Left lung (tissue), 4 donors: ENCODE measurements at regions not wholly inside any gene's neighbourhood (a gene's known extent, or its start where the extent isn't known, plus 50 kb on each side); places are given as distances from the start of the nearest gene placed in this dataset.

Source experiments
- ATAC-seq: fragments of 200-7000 bp; cut with Tn5 transposase; one replicate; pipeline ENCODE4 v1.9.1; 2020; ENCODE audit warnings: moderate library complexity
- DNase-seq, 4 donors: peaks; one replicate each; pipeline ENCODE4 v3.0.0-alpha.2; 2013 to 2020
- H3K27ac ChIP-seq, 2 donors: fragments of 200-600 bp; sonication (generic) in 1 of 2; one replicate each; pipeline versions ENCODE4 v1.5.0 to v1.8.0; 2020 to 2021
- H3K27me3 ChIP-seq, 2 donors: fragments of 200-600 bp; sonication (generic) in 1 of 2; one replicate each; pipeline versions ENCODE4 v1.5.0 to v1.8.0; 2020 to 2021
- H3K36me3 ChIP-seq, 2 donors: fragments of 200-600 bp; sonication (generic) in 1 of 2; one replicate each; pipeline versions ENCODE4 v1.5.0 to v1.8.0; 2020 to 2021
- H3K4me1 ChIP-seq, 2 donors: fragments of 200-600 bp; one replicate each; pipeline ENCODE4 v1.8.0; 2021
- H3K4me3 ChIP-seq, 2 donors: fragments of 200-600 bp; sonication (generic) in 1 of 2; one replicate each; pipeline versions ENCODE4 v1.5.0 to v1.8.0; 2020 to 2021; ENCODE audit warnings: mild to moderate bottlenecking in 1 of 2
- H3K9me3 ChIP-seq, 2 donors: fragments of 200-600 bp; sonication (generic) in 1 of 2; one replicate each; pipeline versions ENCODE4 v1.5.0 to v1.8.0; 2020 to 2021
- CTCF ChIP-seq, 2 donors: fragments of 200-600 bp; sonication (generic) in 1 of 2; IDR thresholded peaks; one replicate each; pipeline versions ENCODE4 v1.5.0 to v1.8.0; 2021; ENCODE audit warnings: antibody characterized with exemption in 2 of 2
- intact Hi-C, 2 donors: fragments of 100-400 bp; cut with DNase I; formaldehyde crosslinking; loops; one replicate each; pipeline versions ENCODE4 v1.11.2 to v1.14.2; 2022
- donor health status: DM: no; HTN: yes; CAD: no.
- donor health status: DM: no; HTN: no; CAD: no.

- H3K27me3 ChIP-seq: peaks cover 6 to 30% of the 10 kb centered on the region in 2 donors
- TF ChIP-seq CTCF (IDR thresholded peaks at IDR 0.05): no peak
- no peaks in the 10 kb centered on the region for H3K36me3 ChIP-seq
- H3K27ac ChIP-seq: no peak overlapping the region
- no peaks in the 10 kb centered on the region for H3K9me3 ChIP-seq
- no peaks in the 10 kb centered on the region for H3K4me1 ChIP-seq
- no peak overlapping the region for H3K4me3 ChIP-seq
- DNase-seq (no peak), ATAC-seq (no peak)
- intact Hi-C loops: no loop called here
These were observed 91.3 kb upstream of the GPR45 start for GRCh38 chr2:105150231-105150630.

- no peak overlapping the region for H3K27ac ChIP-seq
- no peaks in the 10 kb centered on the region for H3K27me3 ChIP-seq
- intact Hi-C loops: no loop called here
- peaks cover 0 to 17% of the 10 kb centered on the region in 2 donors for H3K9me3 ChIP-seq
- DNase-seq (no peak), ATAC-seq (no peak)
- no peak for TF ChIP-seq CTCF (IDR thresholded peaks at IDR 0.05)
- H3K4me1 ChIP-seq: no peaks in the 10 kb centered on the region
- no peaks in the 10 kb centered on the region for H3K36me3 ChIP-seq
- H3K4me3 ChIP-seq: no peak overlapping the region
These were observed 87.3 kb upstream of the GPR45 start for GRCh38 chr2:105154119-105154818.

GRCh38 chr2:105156166-105156565, 85.4 kb upstream of the GPR45 start:
- DNase-seq: no peak
- Histone ChIP-seq H3K27ac (no peak overlapping the region), H3K4me1 (no peaks in the 10 kb centered on the region), H3K27me3 (no peaks in the 10 kb centered on the region), H3K36me3 (no peaks in the 10 kb centered on the region), H3K9me3 (peaks cover 0 to 17% of the 10 kb centered on the region in 2 donors), H3K4me3 (no peak overlapping the region)
- TF ChIP-seq CTCF (IDR thresholded peaks at IDR 0.05): no peak
- intact Hi-C loops: no loop called here
- ATAC-seq: no peak

GRCh38 chr2:105158002-105158401, 83.5 kb upstream of the GPR45 start:
- no peak for TF ChIP-seq CTCF (IDR thresholded peaks at IDR 0.05)
- Histone ChIP-seq H3K9me3 (peaks cover 0 to 17% of the 10 kb centered on the region in 2 donors), H3K4me3 (no peak overlapping the region), H3K4me1 (no peaks in the 10 kb centered on the region), H3K27ac (no peak overlapping the region), H3K27me3 (no peaks in the 10 kb centered on the region), H3K36me3 (no peaks in the 10 kb centered on the region)
- intact Hi-C loops: no loop called here
- DNase-seq: no peak
- no peak for ATAC-seq

GRCh38 chr2:105166688-105167087, 74.9 kb upstream of the GPR45 start:
- H3K4me1 ChIP-seq: no peaks in the 10 kb centered on the region

More at GRCh38 chr2:105166688-105167087, 74.9 kb upstream of the GPR45 start:
- no peak overlapping the region for H3K27ac ChIP-seq
- H3K27me3 ChIP-seq: no peaks in the 10 kb centered on the region
- TF ChIP-seq CTCF (IDR thresholded peaks at IDR 0.05): no peak
- H3K36me3 ChIP-seq: no peaks in the 10 kb centered on the region
- DNase-seq (no peak), ATAC-seq (no peak)
- no peaks in the 10 kb centered on the region for H3K9me3 ChIP-seq
- no peak overlapping the region for H3K4me3 ChIP-seq
- intact Hi-C loops: no loop called here
